HepG2 (cell line): ENCODE measurements at regions not wholly inside any gene's neighbourhood (a gene's known extent, or its start where the extent isn't known, plus 50 kb on each side); places are given as distances from the start of the nearest gene placed in this dataset.

Experiments used
- ATAC-seq: fragments of 200-7000 bp; cut with Tn5 transposase; 3 replicates; pipeline ENCODE4 v1.9.1; 2020; ENCODE audit warnings: mild to moderate bottlenecking, moderate library complexity
- BruUV-seq: library from RNA; stranded (reverse); fragments of 400-500 nt; replicated peaks from 2 replicates; lab custom pipeline; 2021; lab: Mats Ljungman, UMichigan
- CTCF ChIA-PET: fragments of 300-600 bp; formaldehyde crosslinking; extraction: SDS; loops from one replicate; lab custom pipeline; 2021; ENCODE audit warnings: low total read pairs, inconsistent platforms, low intra/inter-chr PET ratio; lab: Yijun Ruan, JAX
- POLR2A ChIA-PET: fragments of 350-600 bp; sonication (Branson Sonifier 250); formaldehyde crosslinking; loops from one replicate; lab custom pipeline; 2020; ENCODE audit warnings: antibody characterized with exemption, inconsistent platforms; lab: Yijun Ruan, JAX
- DNase-seq: peaks from one replicate; pipeline ENCODE4 v3.0.0-alpha.2; 2015; ENCODE audit warnings: low spot score
- FAIRE-seq: peaks from 3 replicates; lab custom pipeline; 2011; peaks lifted over from hg19 to GRCh38; lab: Jason Lieb, UNC
- H2AFZ ChIP-seq: one replicate; pipeline ENCODE4 v1.6.1; 2011; ENCODE audit warnings: low read length, inconsistent platforms
- H3K27ac ChIP-seq: fragments of 300-600 bp; 3 replicates; pipeline ENCODE4 v1.8.0; 2011; ENCODE audit warnings: mixed run types, mild to moderate bottlenecking, mixed read lengths, low read length, inconsistent platforms; ENCODE audit not compliant: insufficient read depth; ENCODE audit errors: extremely low read length
- H3K27me3 ChIP-seq, 2 experiments: fragments of 200-600 bp in 1 of 2; 2 replicates in 1 of 2; 3 replicates in 1 of 2; pipeline versions ENCODE4 v1.6.0 to v1.8.0; 2011; ENCODE audit warnings: low read length in 2 of 2, mild to moderate bottlenecking in 2 of 2, moderate library complexity in 2 of 2, inconsistent platforms in 1 of 2; ENCODE audit not compliant: insufficient read depth in 2 of 2, control insufficient read depth in 1 of 2
- H3K36me3 ChIP-seq, 2 experiments: fragments of 200-600 bp in 1 of 2; replicated peaks in 1 of 2; 2 replicates in 1 of 2; 3 replicates in 1 of 2; pipeline versions ENCODE4 v1.5.1 to v1.8.0; 2011; ENCODE audit warnings: low read length in 2 of 2, inconsistent platforms in 1 of 2; ENCODE audit not compliant: insufficient read depth in 2 of 2, control insufficient read depth in 1 of 2
- H3K4me1 ChIP-seq: 2 replicates; pipeline ENCODE4 v1.5.1; 2012; ENCODE audit warnings: low read length, inconsistent platforms; ENCODE audit not compliant: insufficient read depth
- H3K4me2 ChIP-seq: 2 replicates; pipeline ENCODE4 v1.6.0; 2011; ENCODE audit warnings: low read depth, low read length, inconsistent platforms
- H3K4me3 ChIP-seq, 3 experiments: fragments of 200-600 bp in 1 of 3; sonication (generic), shearing (Covaris generic) in 1 of 3; replicated peaks in 1 of 3; 2 replicates each; pipeline ENCODE4 v1.5.1; 2011 to 2016; ENCODE audit warnings: low read length in 3 of 3, inconsistent platforms in 2 of 3, low read depth in 2 of 3, mild to moderate bottlenecking in 2 of 3, control low read depth in 1 of 3, mixed read lengths in 1 of 3; ENCODE audit not compliant: insufficient read depth in 1 of 3
- H3K79me2 ChIP-seq: one replicate; pipeline ENCODE4 v1.6.1; 2011; ENCODE audit warnings: low read length, inconsistent platforms; ENCODE audit not compliant: insufficient read depth
- H3K9ac ChIP-seq: 2 replicates; pipeline ENCODE4 v1.6.0; 2011; ENCODE audit warnings: mild to moderate bottlenecking, low read depth, low read length, inconsistent platforms; ENCODE audit not compliant: insufficient read depth
- H3K9me3 ChIP-seq: 2 replicates; pipeline ENCODE4 v1.5.1; 2012; ENCODE audit warnings: mild to moderate bottlenecking, low read length
- H4K20me1 ChIP-seq: 2 replicates; pipeline ENCODE4 v1.6.0; 2011; ENCODE audit warnings: inconsistent platforms, mild to moderate bottlenecking, low read length, moderate library complexity; ENCODE audit not compliant: insufficient read depth
- ADNP ChIP-seq: sonication (generic); formaldehyde crosslinking; IDR thresholded peaks from 2 replicates; pipeline ENCODE4 v1.4.0; 2020; ENCODE audit warnings: missing genetic modification reagents
- ELK4 ChIP-seq: sonication (generic); formaldehyde crosslinking; IDR thresholded peaks from 2 replicates; pipeline ENCODE4 v1.9.0; 2021; ENCODE audit warnings: missing genetic modification reagents, borderline replicate concordance
- HCFC1 ChIP-seq: fragments of 150-350 bp; IDR thresholded peaks from 2 replicates; pipeline ENCODE4 v1.6.1; 2014; ENCODE audit warnings: low read depth, low read length
- JARID2 ChIP-seq: sonication (generic); formaldehyde crosslinking; IDR thresholded peaks from 2 replicates; pipeline ENCODE4 v1.8.1; 2023; ENCODE audit warnings: missing genetic modification reagents, inconsistent platforms; ENCODE audit not compliant: insufficient replicate concordance
- JUND ChIP-seq: sonication (generic); formaldehyde crosslinking; IDR thresholded peaks from 2 replicates; pipeline ENCODE4 v1.8.0; 2022; ENCODE audit warnings: mild to moderate bottlenecking, missing genetic modification reagents
- MEF2D ChIP-seq: sonication (generic); formaldehyde crosslinking; IDR thresholded peaks from 2 replicates; pipeline ENCODE4 v1.5.1; 2020; ENCODE audit warnings: mild to moderate bottlenecking, missing genetic modification reagents
- MNT ChIP-seq: fragments of 450-650 bp; IDR thresholded peaks from 2 replicates; pipeline ENCODE4 v1.6.1; 2016
- RARG ChIP-seq: sonication (generic); formaldehyde crosslinking; IDR thresholded peaks from 2 replicates; pipeline ENCODE4 v1.4.0; 2020; ENCODE audit warnings: low read depth, mild to moderate bottlenecking, missing genetic modification reagents
- RBM39 ChIP-seq: fragments of 200-400 bp; formaldehyde crosslinking; IDR thresholded peaks from one replicate; pipeline ENCODE4 v1.6.1; 2018; ENCODE audit warnings: antibody characterized with exemption, mild to moderate bottlenecking, low read depth, low read length; ENCODE audit not compliant: poor library complexity, severe bottlenecking
- TBL1XR1 ChIP-seq: fragments of 150-350 bp; IDR thresholded peaks from 2 replicates; pipeline ENCODE4 v1.6.1; 2014; ENCODE audit warnings: borderline replicate concordance, low read length; ENCODE audit not compliant: partially characterized antibody
- TOPORS ChIP-seq: sonication (generic); formaldehyde crosslinking; IDR thresholded peaks from 2 replicates; pipeline ENCODE4 v1.8.0; 2023; ENCODE audit warnings: mild to moderate bottlenecking, missing genetic modification reagents
- ZBTB37 ChIP-seq: sonication (generic); formaldehyde crosslinking; IDR thresholded peaks from 2 replicates; pipeline ENCODE4 v1.4.0; 2020; ENCODE audit warnings: mild to moderate bottlenecking, missing genetic modification reagents
- ZNF280D ChIP-seq: sonication (generic); formaldehyde crosslinking; IDR thresholded peaks from 2 replicates; pipeline ENCODE4 v1.5.1; 2020; ENCODE audit warnings: mild to moderate bottlenecking, missing genetic modification reagents
- ZNF292 ChIP-seq: sonication (generic); formaldehyde crosslinking; IDR thresholded peaks from 2 replicates; pipeline ENCODE4 v1.8.1; 2022; ENCODE audit warnings: mild to moderate bottlenecking, low read depth, missing genetic modification reagents, borderline replicate concordance
- ZNF496 ChIP-seq: sonication (generic); formaldehyde crosslinking; IDR thresholded peaks from 2 replicates; pipeline ENCODE4 v1.8.1; 2023; ENCODE audit warnings: mild to moderate bottlenecking, moderate library complexity, missing genetic modification reagents; ENCODE audit not compliant: insufficient replicate concordance
- ZNF749 ChIP-seq: sonication (generic); formaldehyde crosslinking; IDR thresholded peaks from 2 replicates; pipeline ENCODE4 v1.8.0; 2022; ENCODE audit warnings: mild to moderate bottlenecking, missing genetic modification reagents, moderate library complexity, borderline replicate concordance
- WGBS: methylation state at CpG from one replicate; pipeline ENCODE4 v1.1.6; 2017; ENCODE audit warnings: low lambda C conversion rate; 5-methylcytosine and 5-hydroxymethylcytosine counted together
- in situ Hi-C: cut with HindIII; loops from 2 replicates; pipeline ENCODE4 v1.10.0; 2017; ENCODE audit warnings: low pct_unique_long_range_greater_than_20kb; ENCODE audit not compliant: extremely low pct_ligation_motif_present
- intact Hi-C: fragments of 100-400 bp; cut with micrococcal nuclease; formaldehyde crosslinking; loops from one replicate; pipeline ENCODE4 v1.10.0; 2022; ENCODE audit not compliant: unreplicated experiment

- ChIA-PET CTCF (no interaction called here), POLR2A (no interaction called here)
- Histone ChIP-seq H3K9ac (no peak overlapping the region), H3K27me3 (no peaks in the 10 kb centered on the region), H3K79me2 (no peaks in the 10 kb centered on the region), H4K20me1 (no peaks in the 10 kb centered on the region), H3K4me3 (no peak overlapping the region), H2AFZ (no peak overlapping the region), H3K4me1 (no peaks in the 10 kb centered on the region), H3K27ac (no peak overlapping the region), H3K9me3 (no peaks in the 10 kb centered on the region), H3K36me3 (no peaks in the 10 kb centered on the region), H3K4me2 (no peak overlapping the region)
- DNase-seq (no peak), ATAC-seq (no peak), FAIRE-seq (no peak)
- intact Hi-C loops (no loop called here), in situ Hi-C loops (no loop called here)
- 0% methylated on average over 1 of the region's 1 CpG for WGBS
- BruUV-seq, result no TSS peak
- TF ChIP-seq JARID2 (no peak), ZNF292 (CRISPR knock-in tag) (no peak), TBL1XR1 (no peak), MNT (no peak), ELK4 (CRISPR knock-in tag) (no peak), ZNF280D (CRISPR knock-in tag) (no peak), RARG (CRISPR knock-in tag) (no peak), TOPORS (CRISPR knock-in tag) (no peak), MEF2D (no peak), HCFC1 (no peak), RBM39 (no peak), ZNF496 (CRISPR knock-in tag) (no peak), ZNF749 (CRISPR knock-in tag) (no peak), ZBTB37 (CRISPR knock-in tag) (no peak), ADNP (CRISPR knock-in tag) (no peak), JUND (CRISPR knock-in tag) (no peak)
Observed at GRCh38 chr4:89177807-89178206, 66.5 kb downstream of the TIGD2 start.
